GM20000 (cell line): ENCODE measurements at regions not wholly inside any gene's neighbourhood (a gene's known extent, or its start where the extent isn't known, plus 50 kb on each side); places are given as distances from the start of the nearest gene placed in this dataset.

Experiments
- DNase-seq: peaks from one replicate; pipeline ENCODE4 v3.0.0; 2012; ENCODE audit warnings: low spot score
- CTCF ChIP-seq: IDR thresholded peaks from 2 replicates; pipeline ENCODE4 v1.5.1; 2012; ENCODE audit warnings: mild to moderate bottlenecking, control low read depth; ENCODE audit errors: extremely low read depth, missing control alignments

- DNase-seq: no peak
- TF ChIP-seq CTCF: no peak
These were observed 486.7 kb upstream of the ZP4 start for GRCh38 chr1:238377280-238377919.

- DNase-seq: no peak
- TF ChIP-seq CTCF: no peak
These were observed 479.9 kb upstream of the ZP4 start for GRCh38 chr1:238370599-238370998.

GRCh38 chr1:238364214-238364892, 473.6 kb upstream of the ZP4 start:
- no peak for TF ChIP-seq CTCF

GRCh38 chr1:238360474-238360873, 469.8 kb upstream of the ZP4 start:
- no peak for DNase-seq

More at GRCh38 chr1:238364214-238364892, 473.6 kb upstream of the ZP4 start:
- DNase-seq: no peak

GRCh38 chr1:238350471-238350870, 459.7 kb upstream of the ZP4 start:
- no peak for DNase-seq
- no peak for TF ChIP-seq CTCF

More at GRCh38 chr1:238360474-238360873, 469.8 kb upstream of the ZP4 start:
- TF ChIP-seq CTCF: no peak

GRCh38 chr1:238346340-238346739, 455.6 kb upstream of the ZP4 start:
- no peak for TF ChIP-seq CTCF
- DNase-seq: no peak

GRCh38 chr1:238345837-238346236, 455.1 kb upstream of the ZP4 start:
- DNase-seq: no peak
- no peak for TF ChIP-seq CTCF
